ENCODE measurements at regions not wholly inside any gene's neighbourhood (a gene's known extent, or its start where the extent isn't known, plus 50 kb on each side); places are given as distances from the start of the nearest gene placed in this dataset.

- TF ChIP-seq KLF16 (IDR thresholded peaks at IDR 0.05) (no peak), ZNF140 (CRISPR knock-in tag; IDR thresholded peaks at IDR 0.05) (no peak), ZFPM2 (CRISPR knock-in tag; IDR thresholded peaks at IDR 0.05) (no peak), PKNOX1 (IDR thresholded peaks at IDR 0.05) (peak; percentile 38), HDAC8 (tag; IDR thresholded peaks at IDR 0.05) (no peak), ZKSCAN8 (CRISPR knock-in tag; IDR thresholded peaks at IDR 0.05) (no peak), KLF10 (CRISPR knock-in tag; IDR thresholded peaks at IDR 0.05) (no peak), ZNF212 (CRISPR knock-in tag; IDR thresholded peaks at IDR 0.05) (no peak), ZBTB1 (CRISPR knock-in tag; IDR thresholded peaks at IDR 0.05; ENCODE audit: borderline replicate concordance, low read depth) (no peak), TAL1 (IDR thresholded peaks at IDR 0.05) (no peak), KAT7 (CRISPR knock-in tag; IDR thresholded peaks at IDR 0.05; ENCODE audit: borderline replicate concordance) (no peak), NCOA2 (IDR thresholded peaks at IDR 0.05; ENCODE audit: partially characterized antibody in 2 of 2) (no peak), HCFC1 (IDR thresholded peaks at IDR 0.05; ENCODE audit: low read depth, low read length) (no peak), REST (IDR thresholded peaks at IDR 0.05; ENCODE audit: borderline replicate concordance) (peak; percentile 84; the same call in 1 of the 2 replicates), REST (CRISPR knock-in tag; IDR thresholded peaks at IDR 0.05; ENCODE audit: low read depth) (no peak), SRSF1 (IDR thresholded peaks at IDR 0.05; ENCODE audit: low read depth, low read length) (no peak), EP300 (IDR thresholded peaks at IDR 0.05; ENCODE audit: low read length) (peak; percentile 29), ZFX (CRISPR knock-in tag; IDR thresholded peaks at IDR 0.05) (0 out of 2 replicates have a peak, but pooled peaks have one; percentile 19), MEF2D (tag; conservative IDR thresholded peaks at IDR 0.05; ENCODE audit: low read depth) (no peak), XRCC4 (IDR thresholded peaks at IDR 0.05; ENCODE audit: extremely low read depth, insufficient read depth, insufficient read length) (no peak), RCOR1 (IDR thresholded peaks at IDR 0.05; ENCODE audit: borderline replicate concordance in 1 of 2, low read depth in 2 of 2, low read length in 2 of 2) (peak in 1 of 2 experiments; percentile 48; a peak in 1 of 4 replicates), ZNF644 (tag; IDR thresholded peaks at IDR 0.05; ENCODE audit: low read depth) (no peak), CBFA2T2 (conservative IDR thresholded peaks at IDR 0.05) (no peak), L3MBTL2 (IDR thresholded peaks at IDR 0.05) (no peak)
Observed at GRCh38 chr10:22854935-22855421, 72.9 kb upstream of the ARMC3 start (continued).
